Endothelial cell of umbilical vein (primary cell): ENCODE measurements at regions not wholly inside any gene's neighbourhood (a gene's known extent, or its start where the extent isn't known, plus 50 kb on each side); places are given as distances from the start of the nearest gene placed in this dataset.

ENCODE experiments used
- BruUV-seq: library from RNA; stranded (reverse); fragments of 400-500 nt; replicated peaks from 2 replicates; lab custom pipeline; 2021; lab: Mats Ljungman, UMichigan
- CTCF ChIA-PET: fragments of 300-600, 350-600 bp; sonication (Branson Sonifier 250); formaldehyde crosslinking; loops from one replicate; lab custom pipeline; 2021; ENCODE audit warnings: antibody characterized with exemption, inconsistent platforms; lab: Charles Lee
- POLR2A ChIA-PET: fragments of 300-600, 350-600 bp; sonication (Branson Sonifier 250); formaldehyde crosslinking; loops from one replicate; lab custom pipeline; 2021; ENCODE audit warnings: antibody characterized with exemption, inconsistent platforms; lab: Charles Lee
- DNase-seq: peaks from one replicate; pipeline ENCODE4 v3.0.0-alpha.2; 2011; ENCODE audit warnings: low read depth, low spot score
- FAIRE-seq: peaks from 2 replicates; lab custom pipeline; 2011; peaks lifted over from hg19 to GRCh38; lab: Jason Lieb, UNC
- H2AFZ ChIP-seq: 2 replicates; pipeline ENCODE4 v1.6.0; 2012; ENCODE audit warnings: low read depth, low read length, control low read depth, inconsistent platforms
- H3K27ac ChIP-seq: 2 replicates; pipeline ENCODE4 v1.5.1; 2011; ENCODE audit warnings: low read depth, mild to moderate bottlenecking, control low read depth, low read length, moderate library complexity; ENCODE audit not compliant: insufficient read depth
- H3K27me3 ChIP-seq, 2 experiments: 2 replicates each; pipeline versions ENCODE4 v1.6.0 to v1.6.1; 2011; ENCODE audit warnings: low read length in 2 of 2, mixed read lengths in 1 of 2; ENCODE audit not compliant: control insufficient read depth in 2 of 2, insufficient read depth in 2 of 2
- H3K36me3 ChIP-seq, 2 experiments: 2 replicates in 1 of 2; 3 replicates in 1 of 2; pipeline ENCODE4 v1.5.1; 2011; ENCODE audit warnings: low read length in 2 of 2, mild to moderate bottlenecking in 1 of 2, moderate library complexity in 1 of 2; ENCODE audit not compliant: control insufficient read depth in 2 of 2, insufficient read depth in 2 of 2; ENCODE audit errors: extremely low read depth in 1 of 2
- H3K4me1 ChIP-seq: 3 replicates; pipeline ENCODE4 v1.5.1; 2011; ENCODE audit warnings: mild to moderate bottlenecking, low read length; ENCODE audit not compliant: control insufficient read depth, insufficient read depth; ENCODE audit errors: extremely low read depth
- H3K4me2 ChIP-seq: 2 replicates; pipeline ENCODE4 v1.6.1; 2011; ENCODE audit warnings: low read length, control low read depth, mixed read lengths; ENCODE audit not compliant: insufficient read depth
- H3K4me3 ChIP-seq, 3 experiments: fragments of 200-600 bp in 1 of 3; sonication (generic), shearing (Covaris generic) in 1 of 3; replicated peaks in 1 of 3; 2 replicates each; pipeline ENCODE4 v1.5.1; 2011 to 2016; ENCODE audit warnings: control low read depth in 3 of 3, low read length in 3 of 3, mild to moderate bottlenecking in 2 of 3, inconsistent platforms in 1 of 3, low read depth in 1 of 3, moderate library complexity in 1 of 3; ENCODE audit not compliant: insufficient read depth in 1 of 3
- H3K79me2 ChIP-seq: 2 replicates; pipeline ENCODE4 v1.6.0; 2012; ENCODE audit warnings: low read length, inconsistent platforms; ENCODE audit not compliant: control insufficient read depth, insufficient read depth
- H3K9ac ChIP-seq: replicated peaks from 2 replicates; pipeline ENCODE3; 2011; ENCODE audit warnings: low read length, control low read depth; ENCODE audit not compliant: insufficient read depth; ENCODE audit errors: extremely low read depth
- H3K9me1 ChIP-seq: replicated peaks from 3 replicates; pipeline ENCODE4 v1.6.0; 2011; ENCODE audit warnings: mild to moderate bottlenecking, low read length; ENCODE audit not compliant: control insufficient read depth, insufficient read depth; ENCODE audit errors: extremely low read depth
- H3K9me3 ChIP-seq: replicated peaks from 2 replicates; pipeline ENCODE4 v1.5.1; 2012; ENCODE audit warnings: low read length, inconsistent platforms; ENCODE audit not compliant: control insufficient read depth, insufficient read depth
- H4K20me1 ChIP-seq: replicated peaks from 2 replicates; pipeline ENCODE3; 2011; ENCODE audit warnings: mild to moderate bottlenecking, low read length; ENCODE audit not compliant: control insufficient read depth, insufficient read depth; ENCODE audit errors: extremely low read depth
- CTCF ChIP-seq, 2 donors: IDR thresholded peaks; 1 replicate in 1 of 2; 2 replicates in 1 of 2; pipeline ENCODE4 v1.5.1; 2011; ENCODE audit warnings: low read length in 2 of 2, mild to moderate bottlenecking in 2 of 2, moderate library complexity in 2 of 2, control low read depth in 1 of 2, inconsistent platforms in 1 of 2, low read depth in 1 of 2; ENCODE audit not compliant: insufficient read depth in 1 of 2; ENCODE audit errors: extremely low read depth in 1 of 2
- EZH2 ChIP-seq: IDR thresholded peaks from 2 replicates; pipeline ENCODE4 v1.6.1; 2012; ENCODE audit warnings: borderline replicate concordance, low read depth, mild to moderate bottlenecking, moderate library complexity, low read length, inconsistent platforms; ENCODE audit not compliant: severe bottlenecking
- FOS ChIP-seq: IDR thresholded peaks from 2 replicates; pipeline ENCODE4 v1.6.1; 2011; ENCODE audit warnings: mild to moderate bottlenecking, low read length, moderate library complexity, borderline replicate concordance; ENCODE audit not compliant: insufficient read depth
- GATA2 ChIP-seq: IDR thresholded peaks from 2 replicates; pipeline ENCODE4 v1.7.0; 2011; ENCODE audit warnings: low read depth, mild to moderate bottlenecking, moderate library complexity, mixed read lengths, low read length; ENCODE audit not compliant: insufficient read length, insufficient read depth
- JUN ChIP-seq: IDR thresholded peaks from 2 replicates; pipeline ENCODE4 v1.6.1; 2011; ENCODE audit warnings: borderline replicate concordance, low read depth; ENCODE audit not compliant: insufficient read length, insufficient read depth
- MAX ChIP-seq: IDR thresholded peaks from 2 replicates; pipeline ENCODE4 v1.6.1; 2011; ENCODE audit not compliant: insufficient read depth, insufficient read length
- MYC ChIP-seq: IDR thresholded peaks from one replicate; pipeline ENCODE4 v1.6.1; 2011; ENCODE audit warnings: mild to moderate bottlenecking, low read depth, low read length
- POLR2A ChIP-seq: IDR thresholded peaks from 2 replicates; pipeline ENCODE4 v1.6.1; 2012; ENCODE audit warnings: low read depth, mild to moderate bottlenecking, control low read depth, low read length
- POLR2AphosphoS5 ChIP-seq: IDR thresholded peaks from 2 replicates; pipeline ENCODE4 v1.6.1; 2012; ENCODE audit warnings: low read depth, mild to moderate bottlenecking, control low read depth, low read length, moderate library complexity; ENCODE audit not compliant: insufficient read depth
- dilution Hi-C: fragments of 300-500 bp; cut with MboI; formaldehyde crosslinking; loops from one replicate; pipeline ENCODE4 v1.15.0; 2019; ENCODE audit warnings: low sequenced_read_pairs; ENCODE audit not compliant: extremely low pct_ligation_motif_present
- intact Hi-C: fragments of 100-400 bp; cut with micrococcal nuclease; formaldehyde crosslinking; loops from one replicate; pipeline ENCODE4 v1.10.0; 2022

DNA sequence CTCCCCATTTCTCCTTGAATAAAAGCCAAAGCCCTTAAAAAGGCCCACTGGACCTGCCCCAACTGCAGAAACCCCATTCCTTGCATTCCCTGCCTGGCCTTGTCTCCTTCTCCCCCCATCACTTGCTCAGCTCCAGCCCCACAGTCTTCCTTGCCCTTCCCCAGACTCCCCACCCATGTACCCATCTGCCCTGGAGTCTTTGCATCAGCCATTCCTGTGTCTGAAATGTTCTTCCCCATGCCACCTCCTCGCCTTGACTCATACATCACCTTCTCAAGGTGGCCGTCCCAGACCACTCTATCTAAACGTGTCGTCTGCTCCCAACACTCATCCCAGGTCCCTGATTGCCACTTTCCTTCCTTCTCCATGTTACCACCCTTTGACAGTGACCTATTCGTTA is 77.4 kb upstream of the SHANK2 start:
- FAIRE-seq (no peak), DNase-seq (no peak)
- no peak overlapping the region for H3K27ac ChIP-seq
- ChIA-PET POLR2A (no interaction called here), CTCF (no interaction called here)
- no peak overlapping the region for H3K4me3 ChIP-seq
- intact Hi-C loops (no loop called here), dilution Hi-C loops (no loop called here)
- H3K36me3 ChIP-seq, result no peaks in the 10 kb centered on the region
- H3K4me1 ChIP-seq, result no peaks in the 10 kb centered on the region
- TF ChIP-seq MYC, result no peak
- TF ChIP-seq JUN, result no peak
- TF ChIP-seq POLR2AphosphoS5, result no peak
- no peak for TF ChIP-seq POLR2A
- no peak for TF ChIP-seq GATA2
- TF ChIP-seq FOS, result no peak
- no peak for TF ChIP-seq EZH2
- no peak for TF ChIP-seq CTCF (IDR thresholded peaks at IDR 0.05; ENCODE audit: extremely low read depth in 1 of 2, insufficient read depth in 1 of 2, low read depth in 1 of 2, low read length in 2 of 2)
- no peak for TF ChIP-seq MAX
- no peaks in the 10 kb centered on the region for H3K9me3 ChIP-seq
- H2AFZ ChIP-seq, result no peak overlapping the region
- H3K4me2 ChIP-seq, result no peak overlapping the region
- H3K9me1 ChIP-seq, result no peaks in the 10 kb centered on the region
- H3K79me2 ChIP-seq, result no peaks in the 10 kb centered on the region
- no peaks in the 10 kb centered on the region for H3K27me3 ChIP-seq
- BruUV-seq, result no TSS peak
- no peak overlapping the region for H3K9ac ChIP-seq
- no peaks in the 10 kb centered on the region for H4K20me1 ChIP-seq
